ENCODE measurements at regions not wholly inside any gene's neighbourhood (a gene's known extent, or its start where the extent isn't known, plus 50 kb on each side); places are given as distances from the start of the nearest gene placed in this dataset.
A peak's percentile ranks its signal among the peaks of the same experiment; 100 is the strongest.

- ChIA-PET CTCF (no interaction called here), POLR2A (no interaction called here)
- no peaks in the 10 kb centered on the region for H3K36me3 ChIP-seq (replicated peaks in 1 of 2; ENCODE audit: control insufficient read depth in 1 of 2, insufficient read depth in 2 of 2, low read length in 1 of 2)
- H3F3A ChIP-seq (replicated peaks; ENCODE audit: insufficient read depth), result no peaks in the 10 kb centered on the region
- no peaks in the 10 kb centered on the region for H4K20me1 ChIP-seq (ENCODE audit: insufficient read depth)
- peak; percentile 45 for DNase-seq
- TF ChIP-seq FOSL2 (IDR thresholded peaks at IDR 0.05; ENCODE audit: borderline replicate concordance, low read depth), result no peak
- TF ChIP-seq MXI1 (IDR thresholded peaks at IDR 0.05; ENCODE audit: low read depth, low read length), result no peak
- no peak for TF ChIP-seq USF1 (IDR thresholded peaks at IDR 0.05; ENCODE audit: borderline replicate concordance, low read depth)
- TF ChIP-seq RCOR1 (IDR thresholded peaks at IDR 0.05; ENCODE audit: low read length), result no peak
- no peak for TF ChIP-seq RAD21 (IDR thresholded peaks at IDR 0.05; ENCODE audit: low read length)
- TF ChIP-seq RXRA (IDR thresholded peaks at IDR 0.05; ENCODE audit: borderline replicate concordance, low read depth), result no peak
- no peak for TF ChIP-seq SMC3 (IDR thresholded peaks at IDR 0.05; ENCODE audit: low read depth, low read length)
- no peak for TF ChIP-seq NFIC (IDR thresholded peaks at IDR 0.05; ENCODE audit: borderline replicate concordance)
- TF ChIP-seq EP300 (IDR thresholded peaks at IDR 0.05; ENCODE audit: borderline replicate concordance in 1 of 2, low read depth in 1 of 2, low read length in 1 of 2), result no peak
- TF ChIP-seq FOXJ3 (CRISPR knock-in tag; IDR thresholded peaks at IDR 0.05), result no peak
- no peak for TF ChIP-seq GABPA (IDR thresholded peaks at IDR 0.05; ENCODE audit: low read depth)
- TF ChIP-seq CTCF (IDR thresholded peaks at IDR 0.05), result no peak
- no peak for TF ChIP-seq TAF1 (IDR thresholded peaks at IDR 0.05; ENCODE audit: borderline replicate concordance, low read depth, low read length)
- no peak for TF ChIP-seq MAX (IDR thresholded peaks at IDR 0.05; ENCODE audit: low read depth)
- no peak for TF ChIP-seq RFX5 (IDR thresholded peaks at IDR 0.05; ENCODE audit: low read length)
- TF ChIP-seq TCF12 (IDR thresholded peaks at IDR 0.05), result no peak
- TF ChIP-seq EZH2phosphoT487 (IDR thresholded peaks at IDR 0.05; ENCODE audit: borderline replicate concordance, low read depth), result no peak
- no peak for TF ChIP-seq PBX3 (IDR thresholded peaks at IDR 0.05)
- no peak for TF ChIP-seq TEAD4 (IDR thresholded peaks at IDR 0.05; ENCODE audit: borderline replicate concordance, insufficient read depth)
- no peak for TF ChIP-seq MEF2A (IDR thresholded peaks at IDR 0.05; ENCODE audit: borderline replicate concordance, low read depth)
- H3K4me1 ChIP-seq (ENCODE audit: control insufficient read depth in 1 of 2, insufficient read depth in 2 of 2, low read depth in 1 of 2, low read length in 1 of 2), result peaks cover 0 to 4% of the 10 kb centered on the region in 2 experiments; a peak in 2 of 4 replicates
- no peaks in the 10 kb centered on the region for H3K79me2 ChIP-seq (ENCODE audit: insufficient read depth)
- no peaks in the 10 kb centered on the region for H3K9me2 ChIP-seq
- no peaks in the 10 kb centered on the region for H3K9me3 ChIP-seq
- no peak overlapping the region for H3K9ac ChIP-seq
- H3K4me2 ChIP-seq, result no peak overlapping the region
- WGBS (ENCODE audit: low lambda C conversion rate), result 38% methylated on average over 17 of the region's 23 CpGs
- H3K27ac ChIP-seq (ENCODE audit: low read depth in 2 of 2, low read length in 1 of 2), result no peak overlapping the region
- H3K27me3 ChIP-seq (ENCODE audit: insufficient read depth), result no peaks in the 10 kb centered on the region
- no peak overlapping the region for H2AFZ ChIP-seq (ENCODE audit: low read depth)
- no peak overlapping the region for H3K4me3 ChIP-seq (ENCODE audit: low read depth in 2 of 2, low read length in 1 of 2)
Measured at GRCh38 chr6:6856538-6857523, 250.9 kb upstream of the RREB1 start.

Measured in SK-N-SH (cell line).